ENCODE measurements at regions not wholly inside any gene's neighbourhood (a gene's known extent, or its start where the extent isn't known, plus 50 kb on each side); places are given as distances from the start of the nearest gene placed in this dataset.

DNA sequence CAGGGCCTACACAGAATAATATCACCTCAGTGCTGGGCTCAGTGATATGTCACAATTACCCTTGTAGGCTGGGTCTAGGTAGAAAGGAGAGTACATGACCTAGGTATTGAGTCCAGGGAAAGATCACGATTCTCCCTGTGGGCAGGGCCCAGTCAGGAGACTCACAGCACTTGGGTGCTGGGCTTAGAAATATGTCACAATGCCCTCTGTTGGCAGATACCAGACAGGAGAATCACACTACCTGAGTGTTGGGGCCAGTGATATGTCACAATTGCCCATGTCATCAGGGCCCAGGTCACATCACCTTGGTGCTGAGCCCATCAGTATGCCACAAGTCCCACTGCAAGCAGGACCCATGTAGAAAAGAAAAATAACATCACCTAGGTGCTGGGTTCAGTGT lies 2105.5 kb downstream of the TP53TG3F start:
- no peak overlapping the region for H3K4me3 Mint-ChIP-seq (ENCODE audit: unreplicated experiment)
- peaks cover 67% of the 10 kb centered on the region for H3K9me3 Mint-ChIP-seq (ENCODE audit: low read depth)
- no peaks in the 10 kb centered on the region for H3K36me3 Mint-ChIP-seq (ENCODE audit: low read depth)
- no peaks in the 10 kb centered on the region for H3K27me3 Mint-ChIP-seq (ENCODE audit: low read depth)
- no peaks in the 10 kb centered on the region for H3K4me1 Mint-ChIP-seq (ENCODE audit: low read depth)
- TF ChIP-seq, protein P1, sequence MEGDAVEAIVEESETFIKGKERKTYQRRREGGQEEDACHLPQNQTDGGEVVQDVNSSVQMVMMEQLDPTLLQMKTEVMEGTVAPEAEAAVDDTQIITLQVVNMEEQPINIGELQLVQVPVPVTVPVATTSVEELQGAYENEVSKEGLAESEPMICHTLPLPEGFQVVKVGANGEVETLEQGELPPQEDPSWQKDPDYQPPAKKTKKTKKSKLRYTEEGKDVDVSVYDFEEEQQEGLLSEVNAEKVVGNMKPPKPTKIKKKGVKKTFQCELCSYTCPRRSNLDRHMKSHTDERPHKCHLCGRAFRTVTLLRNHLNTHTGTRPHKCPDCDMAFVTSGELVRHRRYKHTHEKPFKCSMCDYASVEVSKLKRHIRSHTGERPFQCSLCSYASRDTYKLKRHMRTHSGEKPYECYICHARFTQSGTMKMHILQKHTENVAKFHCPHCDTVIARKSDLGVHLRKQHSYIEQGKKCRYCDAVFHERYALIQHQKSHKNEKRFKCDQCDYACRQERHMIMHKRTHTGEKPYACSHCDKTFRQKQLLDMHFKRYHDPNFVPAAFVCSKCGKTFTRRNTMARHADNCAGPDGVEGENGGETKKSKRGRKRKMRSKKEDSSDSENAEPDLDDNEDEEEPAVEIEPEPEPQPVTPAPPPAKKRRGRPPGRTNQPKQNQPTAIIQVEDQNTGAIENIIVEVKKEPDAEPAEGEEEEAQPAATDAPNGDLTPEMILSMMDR (IDR thresholded peaks at IDR 0.05), result no peak
- no peak overlapping the region for H3K27ac Mint-ChIP-seq (ENCODE audit: unreplicated experiment)
- no peak for DNase-seq (ENCODE audit: low spot score)

DNA sequence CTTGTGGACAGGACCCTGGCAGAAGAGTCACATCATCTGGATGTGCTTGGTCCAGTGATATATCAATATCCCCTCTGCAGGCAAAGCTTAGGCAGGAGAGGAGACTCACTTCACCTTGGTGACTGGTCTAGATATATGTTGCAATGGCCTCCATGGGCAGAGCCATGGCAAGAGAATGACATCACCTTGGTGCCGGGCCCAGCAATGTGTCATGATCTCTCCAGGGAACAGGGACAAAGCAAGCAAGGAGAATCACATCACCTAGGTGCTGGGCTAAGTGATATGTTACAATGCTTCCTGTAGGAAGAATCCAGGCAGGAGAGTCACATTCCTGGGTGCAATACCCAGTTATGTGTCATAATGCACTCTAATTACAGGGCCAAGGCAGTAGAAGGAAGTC lies 2106.2 kb downstream of the TP53TG3F start:
- H3K36me3 Mint-ChIP-seq (ENCODE audit: low read depth), result no peaks in the 10 kb centered on the region
- TF ChIP-seq, protein P1 (IDR thresholded peaks at IDR 0.05), result no peak
- DNase-seq (ENCODE audit: low spot score), result no peak
- no peak overlapping the region for H3K4me3 Mint-ChIP-seq (ENCODE audit: unreplicated experiment)
- H3K9me3 Mint-ChIP-seq (ENCODE audit: low read depth), result peaks cover 69% of the 10 kb centered on the region
- H3K27ac Mint-ChIP-seq (ENCODE audit: unreplicated experiment), result no peak overlapping the region
- no peaks in the 10 kb centered on the region for H3K4me1 Mint-ChIP-seq (ENCODE audit: low read depth)
- no peaks in the 10 kb centered on the region for H3K27me3 Mint-ChIP-seq (ENCODE audit: low read depth)

DNA sequence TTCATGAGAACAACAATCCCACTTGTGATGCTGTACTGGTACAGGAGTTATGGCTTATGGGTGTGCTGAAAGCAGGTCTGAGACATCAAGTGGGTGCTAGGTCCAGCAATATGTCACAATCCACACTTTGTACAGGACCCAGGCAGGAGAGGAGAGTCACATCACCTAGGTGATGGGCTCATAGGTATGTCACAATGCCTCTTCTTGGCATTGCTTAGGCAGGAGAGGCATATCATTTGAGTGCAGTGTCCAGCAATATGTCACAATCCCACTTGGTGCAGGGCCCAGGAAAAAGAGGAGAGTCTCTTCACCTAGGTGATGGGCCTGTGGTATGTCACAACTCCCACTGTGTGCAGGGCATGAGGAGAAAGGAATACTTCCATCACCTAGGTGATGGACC lies 2110.0 kb downstream of the TP53TG3F start:
- Mint-ChIP-seq H3K4me3 (ENCODE audit: unreplicated experiment) (no peak overlapping the region), H3K27me3 (ENCODE audit: low read depth) (no peaks in the 10 kb centered on the region), H3K27ac (ENCODE audit: unreplicated experiment) (no peak overlapping the region), H3K9me3 (ENCODE audit: low read depth) (peaks cover 68% of the 10 kb centered on the region), H3K36me3 (ENCODE audit: low read depth) (no peaks in the 10 kb centered on the region), H3K4me1 (ENCODE audit: low read depth) (no peaks in the 10 kb centered on the region)
- no peak for DNase-seq (ENCODE audit: low spot score)
- TF ChIP-seq, protein P1 (IDR thresholded peaks at IDR 0.05), result no peak

DNA sequence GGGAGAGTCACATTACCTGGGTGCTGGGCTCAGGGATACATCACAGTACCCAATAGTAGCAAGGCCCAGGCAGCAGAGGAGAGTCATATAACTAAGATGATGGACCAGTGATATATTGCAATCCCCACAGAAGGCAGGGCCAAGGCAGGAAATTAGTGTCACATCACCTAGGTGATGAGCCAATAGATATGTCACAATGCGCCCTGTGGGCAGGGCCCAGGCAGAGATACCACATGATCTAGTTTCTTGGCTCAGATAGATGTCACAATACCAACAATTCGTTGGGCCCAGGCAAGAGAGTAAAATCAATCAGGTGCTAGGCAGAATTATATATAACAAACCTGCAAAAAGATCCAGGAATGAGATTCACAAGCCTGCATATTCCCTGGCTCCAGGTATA lies 2111.5 kb downstream of the TP53TG3F start:
- Mint-ChIP-seq H3K36me3 (ENCODE audit: low read depth) (no peaks in the 10 kb centered on the region), H3K27me3 (ENCODE audit: low read depth) (no peaks in the 10 kb centered on the region), H3K4me1 (ENCODE audit: low read depth) (no peaks in the 10 kb centered on the region), H3K4me3 (ENCODE audit: unreplicated experiment) (no peak overlapping the region), H3K27ac (ENCODE audit: unreplicated experiment) (no peak overlapping the region), H3K9me3 (ENCODE audit: low read depth) (peaks cover 66% of the 10 kb centered on the region)
- no peak for DNase-seq (ENCODE audit: low spot score)
- TF ChIP-seq, protein P1 (IDR thresholded peaks at IDR 0.05), result no peak

DNA sequence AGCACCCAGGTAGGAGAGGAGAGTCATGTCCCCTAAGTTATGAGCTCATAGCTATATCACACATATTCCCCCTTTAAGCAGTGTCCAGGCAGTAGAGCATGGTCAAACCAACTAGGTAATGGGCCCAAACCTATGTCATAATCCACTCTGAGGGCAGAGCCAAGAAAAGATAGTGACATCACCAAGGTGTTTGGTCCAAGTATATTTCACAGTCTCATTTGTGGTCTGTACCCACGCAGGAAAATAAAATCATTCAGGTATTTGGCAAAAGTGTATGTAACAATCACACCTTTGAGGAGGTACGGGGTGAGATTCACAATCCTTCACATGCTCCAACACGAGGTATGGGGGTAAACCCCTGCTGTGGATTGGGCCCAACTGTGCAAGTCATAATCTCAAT lies 2112.8 kb downstream of the TP53TG3F start:
- Mint-ChIP-seq H3K4me3 (ENCODE audit: unreplicated experiment) (no peak overlapping the region), H3K27me3 (ENCODE audit: low read depth) (no peaks in the 10 kb centered on the region), H3K4me1 (ENCODE audit: low read depth) (no peaks in the 10 kb centered on the region), H3K9me3 (ENCODE audit: low read depth) (peaks cover 62% of the 10 kb centered on the region), H3K27ac (ENCODE audit: unreplicated experiment) (no peak overlapping the region), H3K36me3 (ENCODE audit: low read depth) (no peaks in the 10 kb centered on the region)
- TF ChIP-seq, protein P1 (IDR thresholded peaks at IDR 0.05), result no peak
- no peak for DNase-seq (ENCODE audit: low spot score)

Measured in chondrocyte (in vitro differentiated cells).